ENCODE measurements at regions not wholly inside any gene's neighbourhood (a gene's known extent, or its start where the extent isn't known, plus 50 kb on each side); places are given as distances from the start of the nearest gene placed in this dataset.

DNA sequence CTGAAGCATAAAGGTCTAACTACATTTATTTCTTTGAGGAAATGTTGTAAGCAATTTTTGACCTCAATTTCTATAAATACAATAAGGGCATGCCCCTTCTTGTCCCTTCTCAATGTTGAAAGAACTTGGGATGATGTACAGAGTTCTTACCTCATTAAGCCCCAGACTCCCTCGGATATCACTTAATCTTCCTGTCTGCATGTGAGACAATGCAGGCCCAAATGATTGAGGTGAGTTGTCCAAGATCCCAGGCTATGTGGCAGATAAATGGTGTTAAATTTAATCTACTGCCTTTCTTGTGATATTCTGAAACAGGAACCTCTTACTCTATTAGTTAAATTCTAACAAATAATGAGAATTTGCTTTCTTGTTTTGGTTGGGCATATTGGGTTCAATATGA lies 1073.4 kb upstream of the GYPC start:
- Histone ChIP-seq H4K20me1 (ENCODE audit: insufficient read depth, low read length) (no peaks in the 10 kb centered on the region), H3K79me2 (ENCODE audit: low read length) (no peaks in the 10 kb centered on the region), H3K9me3 (ENCODE audit: insufficient read depth, low read length) (no peaks in the 10 kb centered on the region), H3K4me1 (ENCODE audit: low read length) (no peaks in the 10 kb centered on the region), H3K27ac (ENCODE audit: low read length) (no peak overlapping the region), H3K4me3 (ENCODE audit: low read length) (no peak overlapping the region), H3K27me3 (ENCODE audit: low read depth, low read length) (no peaks in the 10 kb centered on the region), H2AFZ (ENCODE audit: low read depth, low read length) (no peak overlapping the region), H3K4me2 (ENCODE audit: low read length) (no peak overlapping the region), H3K9ac (ENCODE audit: low read length) (no peak overlapping the region), H3K36me3 (replicated peaks; ENCODE audit: low read depth, low read length) (no peaks in the 10 kb centered on the region)
- TF ChIP-seq, protein P1, sequence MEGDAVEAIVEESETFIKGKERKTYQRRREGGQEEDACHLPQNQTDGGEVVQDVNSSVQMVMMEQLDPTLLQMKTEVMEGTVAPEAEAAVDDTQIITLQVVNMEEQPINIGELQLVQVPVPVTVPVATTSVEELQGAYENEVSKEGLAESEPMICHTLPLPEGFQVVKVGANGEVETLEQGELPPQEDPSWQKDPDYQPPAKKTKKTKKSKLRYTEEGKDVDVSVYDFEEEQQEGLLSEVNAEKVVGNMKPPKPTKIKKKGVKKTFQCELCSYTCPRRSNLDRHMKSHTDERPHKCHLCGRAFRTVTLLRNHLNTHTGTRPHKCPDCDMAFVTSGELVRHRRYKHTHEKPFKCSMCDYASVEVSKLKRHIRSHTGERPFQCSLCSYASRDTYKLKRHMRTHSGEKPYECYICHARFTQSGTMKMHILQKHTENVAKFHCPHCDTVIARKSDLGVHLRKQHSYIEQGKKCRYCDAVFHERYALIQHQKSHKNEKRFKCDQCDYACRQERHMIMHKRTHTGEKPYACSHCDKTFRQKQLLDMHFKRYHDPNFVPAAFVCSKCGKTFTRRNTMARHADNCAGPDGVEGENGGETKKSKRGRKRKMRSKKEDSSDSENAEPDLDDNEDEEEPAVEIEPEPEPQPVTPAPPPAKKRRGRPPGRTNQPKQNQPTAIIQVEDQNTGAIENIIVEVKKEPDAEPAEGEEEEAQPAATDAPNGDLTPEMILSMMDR (IDR thresholded peaks at IDR 0.05; ENCODE audit: low read depth, low read length), result no peak
- TF ChIP-seq EZH2phosphoT487 (IDR thresholded peaks at IDR 0.05; ENCODE audit: low read depth), result no peak

DNA sequence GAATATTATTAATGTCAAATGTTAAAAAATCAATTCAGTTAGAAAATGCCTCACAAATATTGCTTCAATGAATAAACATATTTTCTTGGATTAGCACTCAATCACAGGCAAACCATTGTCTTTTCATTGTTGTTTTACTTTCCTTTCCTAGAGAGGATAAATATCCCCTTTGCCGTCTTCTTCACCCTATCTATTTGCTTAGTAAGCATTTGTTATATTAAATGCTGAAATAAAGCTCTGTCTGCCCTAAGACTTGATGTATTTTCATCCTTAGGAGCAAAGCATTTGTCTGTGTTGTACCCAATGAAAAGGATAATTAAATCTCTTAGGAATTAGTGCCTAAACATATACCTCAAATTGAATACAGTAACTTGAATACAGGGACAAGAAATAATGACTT lies 1071.2 kb upstream of the GYPC start:
- Histone ChIP-seq H3K4me2 (ENCODE audit: low read length) (no peak overlapping the region), H4K20me1 (ENCODE audit: insufficient read depth, low read length) (no peaks in the 10 kb centered on the region), H3K9me3 (ENCODE audit: insufficient read depth, low read length) (no peaks in the 10 kb centered on the region), H3K36me3 (replicated peaks; ENCODE audit: low read depth, low read length) (no peaks in the 10 kb centered on the region), H3K4me3 (ENCODE audit: low read length) (no peak overlapping the region), H2AFZ (ENCODE audit: low read depth, low read length) (no peak overlapping the region), H3K79me2 (ENCODE audit: low read length) (no peaks in the 10 kb centered on the region), H3K9ac (ENCODE audit: low read length) (no peak overlapping the region), H3K27ac (ENCODE audit: low read length) (no peak overlapping the region), H3K4me1 (ENCODE audit: low read length) (no peaks in the 10 kb centered on the region), H3K27me3 (ENCODE audit: low read depth, low read length) (no peaks in the 10 kb centered on the region)
- TF ChIP-seq, protein P1 (IDR thresholded peaks at IDR 0.05; ENCODE audit: low read depth, low read length), result no peak
- no peak for TF ChIP-seq EZH2phosphoT487 (IDR thresholded peaks at IDR 0.05; ENCODE audit: low read depth)

DNA sequence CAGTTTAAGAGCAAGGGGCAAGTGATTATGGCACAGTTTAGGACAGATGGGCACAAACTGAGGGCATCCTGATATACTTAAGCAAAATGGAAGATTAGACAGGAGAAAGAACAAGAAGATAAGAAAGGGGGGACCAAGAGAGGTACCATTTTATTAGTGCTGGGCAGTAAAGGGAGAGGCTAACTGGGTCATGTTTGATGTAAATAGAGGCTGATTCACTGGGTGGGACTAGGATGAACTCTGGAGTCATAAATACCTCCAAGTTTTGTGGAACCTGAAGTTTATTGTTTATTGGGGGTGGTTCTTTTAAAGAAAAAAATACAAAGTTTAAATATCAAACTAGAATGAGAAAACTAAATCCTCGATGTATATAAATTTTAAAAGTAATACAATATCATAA lies 1067.2 kb upstream of the GYPC start:
- H4K20me1 ChIP-seq (ENCODE audit: insufficient read depth, low read length), result no peaks in the 10 kb centered on the region
- no peak overlapping the region for H3K4me3 ChIP-seq (ENCODE audit: low read length)
- no peaks in the 10 kb centered on the region for H3K27me3 ChIP-seq (ENCODE audit: low read depth, low read length)
- H3K27ac ChIP-seq (ENCODE audit: low read length), result no peak overlapping the region
- H2AFZ ChIP-seq (ENCODE audit: low read depth, low read length), result no peak overlapping the region
- no peaks in the 10 kb centered on the region for H3K79me2 ChIP-seq (ENCODE audit: low read length)
- no peak overlapping the region for H3K4me2 ChIP-seq (ENCODE audit: low read length)
- no peak overlapping the region for H3K9ac ChIP-seq (ENCODE audit: low read length)
- H3K4me1 ChIP-seq (ENCODE audit: low read length), result no peaks in the 10 kb centered on the region
- TF ChIP-seq, protein P1 (IDR thresholded peaks at IDR 0.05; ENCODE audit: low read depth, low read length), result no peak
- no peak for TF ChIP-seq EZH2phosphoT487 (IDR thresholded peaks at IDR 0.05; ENCODE audit: low read depth)
- no peaks in the 10 kb centered on the region for H3K9me3 ChIP-seq (ENCODE audit: insufficient read depth, low read length)
- no peaks in the 10 kb centered on the region for H3K36me3 ChIP-seq (replicated peaks; ENCODE audit: low read depth, low read length)

DNA sequence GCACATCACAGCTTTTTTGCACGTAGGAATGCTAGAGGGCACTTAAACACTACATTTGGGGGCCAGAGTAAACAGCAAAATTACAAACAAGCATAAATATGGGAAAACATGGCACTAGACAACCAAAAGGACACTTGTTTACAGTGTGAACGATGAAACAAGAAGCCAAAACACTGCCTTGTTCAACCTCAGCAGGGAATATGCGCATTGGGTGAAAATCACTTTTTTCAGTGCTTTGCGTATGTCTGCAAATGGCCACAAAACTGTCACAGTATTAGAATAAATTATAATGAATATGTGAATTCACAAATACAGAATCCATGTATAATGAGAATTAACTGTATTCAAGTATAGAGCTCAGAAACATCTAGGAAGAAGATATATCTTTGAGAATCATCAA lies 1064.0 kb upstream of the GYPC start:
- TF ChIP-seq EZH2phosphoT487 (IDR thresholded peaks at IDR 0.05; ENCODE audit: low read depth), result no peak
- TF ChIP-seq, protein P1 (IDR thresholded peaks at IDR 0.05; ENCODE audit: low read depth, low read length), result no peak
- H2AFZ ChIP-seq (ENCODE audit: low read depth, low read length), result no peak overlapping the region

More for the DNA sequence above, 1064.0 kb upstream of the GYPC start:
- H3K4me2 ChIP-seq (ENCODE audit: low read length), result no peak overlapping the region
- no peak overlapping the region for H3K27ac ChIP-seq (ENCODE audit: low read length)
- no peaks in the 10 kb centered on the region for H3K79me2 ChIP-seq (ENCODE audit: low read length)
- H3K27me3 ChIP-seq (ENCODE audit: low read depth, low read length), result no peaks in the 10 kb centered on the region
- no peaks in the 10 kb centered on the region for H4K20me1 ChIP-seq (ENCODE audit: insufficient read depth, low read length)
- H3K4me3 ChIP-seq (ENCODE audit: low read length), result no peak overlapping the region
- no peaks in the 10 kb centered on the region for H3K36me3 ChIP-seq (replicated peaks; ENCODE audit: low read depth, low read length)
- no peak overlapping the region for H3K9ac ChIP-seq (ENCODE audit: low read length)
- H3K4me1 ChIP-seq (ENCODE audit: low read length), result no peaks in the 10 kb centered on the region
- H3K9me3 ChIP-seq (ENCODE audit: insufficient read depth, low read length), result no peaks in the 10 kb centered on the region
